Cerebellar nuclear complex (tissue), 1 donor: ENCODE measurements at regions not wholly inside any gene's neighbourhood (a gene's known extent, or its start where the extent isn't known, plus 50 kb on each side); places are given as distances from the start of the nearest gene placed in this dataset.
"Not testable (repeated sequence)": the region's sequence is repeated elsewhere in the genome, so short reads cannot be mapped to it uniquely, and the experiment has no call there.

Experiments used
- DNase-seq, 2 experiments: peaks; one replicate each; lab custom pipeline; 2025; lab: John Stamatoyannopoulos, UW

GRCh38 chr3:24687671-24688070, 193.0 kb upstream of the THRB start:
- DNase-seq = no peak

- DNase-seq = no peak
Measured at GRCh38 chr3:24688446-24689148, 193.9 kb upstream of the THRB start.

GRCh38 chr3:24689353-24689752, 194.7 kb upstream of the THRB start:
- DNase-seq = no peak

- DNase-seq = no peak
Measured at GRCh38 chr3:24690777-24691176, 196.1 kb upstream of the THRB start.

GRCh38 chr3:24699078-24699477, 204.4 kb upstream of the THRB start:
- DNase-seq = not testable (repeated sequence)

GRCh38 chr3:24704496-24704895, 209.8 kb upstream of the THRB start:
- no peak for DNase-seq

- no peak for DNase-seq
Measured at GRCh38 chr3:24707936-24708335, 213.3 kb upstream of the THRB start.

GRCh38 chr3:24709956-24710355, 215.3 kb upstream of the THRB start:
- DNase-seq = no peak

- no peak for DNase-seq
Measured at GRCh38 chr3:24713516-24713915, 218.9 kb upstream of the THRB start.

- no peak for DNase-seq
Measured at GRCh38 chr3:24714436-24714835, 219.8 kb upstream of the THRB start.

GRCh38 chr3:24715171-24715792, 220.6 kb upstream of the THRB start:
- DNase-seq = no peak

- peak in 1 of 2 experiments; percentile 4 for DNase-seq
Measured at GRCh38 chr3:24722087-24722486, 227.4 kb upstream of the THRB start.

GRCh38 chr3:24725514-24726255, 231.0 kb upstream of the THRB start:
- no peak for DNase-seq

GRCh38 chr3:24726423-24726822, 231.8 kb upstream of the THRB start:
- DNase-seq = no peak

- DNase-seq = no peak
Measured at GRCh38 chr3:24730173-24730572, 235.5 kb upstream of the THRB start.

GRCh38 chr3:24734019-24734418, 239.4 kb upstream of the THRB start:
- no peak for DNase-seq

GRCh38 chr3:24736701-24737100, 242.1 kb upstream of the THRB start:
- DNase-seq = no peak

GRCh38 chr3:24740326-24740725, 245.7 kb upstream of the THRB start:
- no peak for DNase-seq

- DNase-seq = no peak
Measured at GRCh38 chr3:24741506-24741905, 246.9 kb upstream of the THRB start.

- DNase-seq = no peak
Measured at GRCh38 chr3:24748520-24748919, 253.9 kb upstream of the THRB start.

- DNase-seq = no peak
Measured at GRCh38 chr3:24751020-24751419, 256.4 kb upstream of the THRB start.

- DNase-seq = no peak
Measured at GRCh38 chr3:24756101-24756888, 261.6 kb upstream of the THRB start.
